HG02759 (cell line): ENCODE measurements at regions not wholly inside any gene's neighbourhood (a gene's known extent, or its start where the extent isn't known, plus 50 kb on each side); places are given as distances from the start of the nearest gene placed in this dataset.

ENCODE experiments used
- ATAC-seq: cut with Tn5 transposase; IDR thresholded peaks from one replicate; pipeline ENCODE4 v1.9.1; 2021; ENCODE audit warnings: mild to moderate bottlenecking, moderate library complexity; ENCODE audit not compliant: unreplicated experiment

GRCh38 chr5:171676286-171676944 is 109.2 kb upstream of the SMIM23 start:
- ATAC-seq: no peak

- ATAC-seq: no peak
Observed at GRCh38 chr5:171678646-171679045, 107.0 kb upstream of the SMIM23 start.

GRCh38 chr5:171680485-171680884 is 105.1 kb upstream of the SMIM23 start:
- ATAC-seq: no peak

- no peak for ATAC-seq
Observed at GRCh38 chr5:171681061-171681460, 104.6 kb upstream of the SMIM23 start.

GRCh38 chr5:171681677-171682076 is 103.9 kb upstream of the SMIM23 start:
- ATAC-seq: no peak

GRCh38 chr5:171682801-171683200 is 102.8 kb upstream of the SMIM23 start:
- no peak for ATAC-seq

GRCh38 chr5:171684169-171684568 is 101.4 kb upstream of the SMIM23 start:
- ATAC-seq: no peak

- no peak for ATAC-seq
Observed at GRCh38 chr5:171688696-171689495, 96.7 kb upstream of the SMIM23 start.

GRCh38 chr5:171689853-171690417 is 95.7 kb upstream of the SMIM23 start:
- no peak for ATAC-seq

GRCh38 chr5:171692107-171692506 is 93.5 kb upstream of the SMIM23 start:
- no peak for ATAC-seq

GRCh38 chr5:171692936-171693335 is 92.7 kb upstream of the SMIM23 start:
- no peak for ATAC-seq

GRCh38 chr5:171693412-171693811 is 92.2 kb upstream of the SMIM23 start:
- no peak for ATAC-seq

GRCh38 chr5:171695804-171696203 is 89.8 kb upstream of the SMIM23 start:
- no peak for ATAC-seq

GRCh38 chr5:171697221-171698102 is 88.2 kb upstream of the SMIM23 start:
- no peak for ATAC-seq

- ATAC-seq: no peak
Observed at GRCh38 chr5:171700318-171700912, 85.2 kb upstream of the SMIM23 start.

- ATAC-seq: no peak
Observed at GRCh38 chr5:171701100-171701541, 84.5 kb upstream of the SMIM23 start.

GRCh38 chr5:171702135-171702770 is 83.4 kb upstream of the SMIM23 start:
- ATAC-seq: no peak

- ATAC-seq: no peak
Observed at GRCh38 chr5:171703146-171703545, 82.5 kb upstream of the SMIM23 start.

- no peak for ATAC-seq
Observed at GRCh38 chr5:171705036-171705435, 80.6 kb upstream of the SMIM23 start.

- ATAC-seq: no peak
Observed at GRCh38 chr5:171705830-171706468, 79.7 kb upstream of the SMIM23 start.
